HFFc6 (cell line): ENCODE measurements at regions not wholly inside any gene's neighbourhood (a gene's known extent, or its start where the extent isn't known, plus 50 kb on each side); places are given as distances from the start of the nearest gene placed in this dataset.
"Not testable (repeated sequence)": the region's sequence is repeated elsewhere in the genome, so short reads cannot be mapped to it uniquely, and the experiment has no call there.

Experiments
- DNase-seq: peaks from one replicate; pipeline ENCODE4 v3.0.0-alpha.2; 2018
- H3K27ac Mint-ChIP-seq: 2 replicates; pipeline ENCODE4 v1.8.0; 2020; ENCODE audit warnings: mild to moderate bottlenecking, mixed read lengths
- H3K27me3 Mint-ChIP-seq: 2 replicates; pipeline ENCODE4 v1.8.0; 2021; ENCODE audit warnings: mild to moderate bottlenecking, moderate library complexity, mixed read lengths; ENCODE audit not compliant: insufficient read depth
- H3K36me3 Mint-ChIP-seq: 2 replicates; pipeline ENCODE4 v1.8.0; 2021; ENCODE audit warnings: low read depth, mixed read lengths
- H3K4me1 Mint-ChIP-seq: 2 replicates; pipeline ENCODE4 v1.8.0; 2020; ENCODE audit warnings: low read depth, mixed read lengths
- H3K4me3 Mint-ChIP-seq: 2 replicates; pipeline ENCODE4 v1.8.0; 2020; ENCODE audit warnings: mild to moderate bottlenecking, moderate library complexity, mixed read lengths
- H3K9me3 Mint-ChIP-seq: 2 replicates; pipeline ENCODE4 v1.8.0; 2020; ENCODE audit warnings: mild to moderate bottlenecking, mixed read lengths
- TF ChIP-seq, protein P1 (sequence below): fragments of 200-600 bp; sonication (generic); IDR thresholded peaks from 2 replicates; pipeline ENCODE4 v1.5.0; 2021; ENCODE audit warnings: antibody characterized with exemption, mild to moderate bottlenecking

DNA sequence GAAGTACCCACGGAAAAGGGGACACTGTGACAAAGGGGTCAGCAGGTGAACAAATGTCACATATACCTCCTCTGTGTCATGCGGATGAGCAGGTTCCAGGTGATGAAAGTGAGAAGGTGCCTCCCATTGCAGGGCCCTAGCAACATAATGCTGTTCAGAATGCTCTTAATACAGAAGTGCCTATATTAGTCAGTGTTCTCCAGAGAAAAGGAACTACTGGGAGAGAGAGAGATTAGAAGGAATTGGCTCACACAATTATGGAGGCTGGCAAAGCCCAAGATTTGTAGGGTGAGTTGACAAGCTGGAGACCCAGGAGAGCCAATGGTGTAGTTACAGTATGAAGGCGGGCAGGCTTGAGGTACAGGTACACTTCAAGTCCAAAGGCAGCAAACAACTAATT is 98.1 kb upstream of the CDC42EP3 start:
- Mint-ChIP-seq H3K9me3 (no peaks in the 10 kb centered on the region), H3K36me3 (peaks cover 5% of the 10 kb centered on the region; the same call in 1 of the 2 replicates), H3K27me3 (no peaks in the 10 kb centered on the region), H3K4me1 (peaks cover 97% of the 10 kb centered on the region), H3K4me3 (no peak overlapping the region), H3K27ac (peak overlapping the region; percentile 79)
- TF ChIP-seq, protein P1, sequence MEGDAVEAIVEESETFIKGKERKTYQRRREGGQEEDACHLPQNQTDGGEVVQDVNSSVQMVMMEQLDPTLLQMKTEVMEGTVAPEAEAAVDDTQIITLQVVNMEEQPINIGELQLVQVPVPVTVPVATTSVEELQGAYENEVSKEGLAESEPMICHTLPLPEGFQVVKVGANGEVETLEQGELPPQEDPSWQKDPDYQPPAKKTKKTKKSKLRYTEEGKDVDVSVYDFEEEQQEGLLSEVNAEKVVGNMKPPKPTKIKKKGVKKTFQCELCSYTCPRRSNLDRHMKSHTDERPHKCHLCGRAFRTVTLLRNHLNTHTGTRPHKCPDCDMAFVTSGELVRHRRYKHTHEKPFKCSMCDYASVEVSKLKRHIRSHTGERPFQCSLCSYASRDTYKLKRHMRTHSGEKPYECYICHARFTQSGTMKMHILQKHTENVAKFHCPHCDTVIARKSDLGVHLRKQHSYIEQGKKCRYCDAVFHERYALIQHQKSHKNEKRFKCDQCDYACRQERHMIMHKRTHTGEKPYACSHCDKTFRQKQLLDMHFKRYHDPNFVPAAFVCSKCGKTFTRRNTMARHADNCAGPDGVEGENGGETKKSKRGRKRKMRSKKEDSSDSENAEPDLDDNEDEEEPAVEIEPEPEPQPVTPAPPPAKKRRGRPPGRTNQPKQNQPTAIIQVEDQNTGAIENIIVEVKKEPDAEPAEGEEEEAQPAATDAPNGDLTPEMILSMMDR = no peak
- DNase-seq = no peak

DNA sequence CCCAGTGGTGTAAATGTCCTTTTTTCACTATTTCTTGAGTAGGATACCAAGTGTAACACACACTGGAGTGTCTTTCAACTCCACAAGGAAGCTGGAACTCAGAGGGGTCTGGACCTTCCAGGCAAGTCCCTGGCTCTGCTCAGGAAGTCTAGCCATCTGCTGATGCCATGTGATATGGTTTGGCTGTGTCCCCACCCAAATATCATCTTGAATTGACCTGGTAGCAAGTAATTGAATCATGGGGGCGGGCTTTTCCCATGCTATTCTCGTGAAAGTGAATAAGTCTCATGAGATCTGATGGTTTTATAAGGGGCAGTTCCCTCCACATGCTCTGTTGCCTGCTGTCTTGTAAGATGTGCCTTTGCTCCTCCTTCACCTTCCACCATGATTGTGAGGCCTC is 99.4 kb upstream of the CDC42EP3 start:
- Mint-ChIP-seq H3K4me3 (no peak overlapping the region; the same call in 1 of the 2 replicates), H3K36me3 (peaks cover 5% of the 10 kb centered on the region; the same call in 1 of the 2 replicates), H3K27me3 (no peaks in the 10 kb centered on the region), H3K4me1 (peaks cover 97% of the 10 kb centered on the region), H3K27ac (peak overlapping the region; percentile 74; the same call in 1 of the 2 replicates), H3K9me3 (no peaks in the 10 kb centered on the region)
- TF ChIP-seq, protein P1 = no peak
- no peak for DNase-seq

DNA sequence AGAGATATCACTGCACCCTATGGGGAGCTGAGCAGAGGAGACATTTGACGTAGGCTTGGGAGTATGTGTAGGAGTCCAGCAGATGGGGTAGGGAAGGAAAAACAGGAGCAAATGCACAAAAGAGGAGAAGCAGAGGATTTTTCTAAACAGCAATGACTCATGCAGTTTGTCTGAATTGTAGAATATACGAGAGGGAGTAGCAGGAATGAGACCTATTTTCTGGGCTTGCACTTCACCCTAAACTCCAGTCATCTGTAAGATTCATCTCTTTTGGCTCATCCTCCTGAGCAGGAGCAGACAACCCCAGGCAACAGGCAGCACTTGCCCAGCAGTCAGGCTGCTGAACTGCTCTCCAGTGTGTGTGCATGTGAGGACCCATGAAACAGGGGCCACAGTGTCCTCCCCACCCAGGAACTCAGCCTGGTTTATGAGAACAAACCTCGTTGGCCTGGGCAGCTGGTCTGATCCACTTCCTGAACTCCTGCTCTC is 100.2 kb upstream of the CDC42EP3 start:
- Mint-ChIP-seq H3K4me3 (peak overlapping the region; percentile 4), H3K4me1 (peaks cover 97% of the 10 kb centered on the region), H3K36me3 (peaks cover 5% of the 10 kb centered on the region; the same call in 1 of the 2 replicates), H3K27me3 (no peaks in the 10 kb centered on the region), H3K27ac (peak overlapping the region; percentile 74), H3K9me3 (no peaks in the 10 kb centered on the region)
- TF ChIP-seq, protein P1 = no peak
- DNase-seq = peak; percentile 79

DNA sequence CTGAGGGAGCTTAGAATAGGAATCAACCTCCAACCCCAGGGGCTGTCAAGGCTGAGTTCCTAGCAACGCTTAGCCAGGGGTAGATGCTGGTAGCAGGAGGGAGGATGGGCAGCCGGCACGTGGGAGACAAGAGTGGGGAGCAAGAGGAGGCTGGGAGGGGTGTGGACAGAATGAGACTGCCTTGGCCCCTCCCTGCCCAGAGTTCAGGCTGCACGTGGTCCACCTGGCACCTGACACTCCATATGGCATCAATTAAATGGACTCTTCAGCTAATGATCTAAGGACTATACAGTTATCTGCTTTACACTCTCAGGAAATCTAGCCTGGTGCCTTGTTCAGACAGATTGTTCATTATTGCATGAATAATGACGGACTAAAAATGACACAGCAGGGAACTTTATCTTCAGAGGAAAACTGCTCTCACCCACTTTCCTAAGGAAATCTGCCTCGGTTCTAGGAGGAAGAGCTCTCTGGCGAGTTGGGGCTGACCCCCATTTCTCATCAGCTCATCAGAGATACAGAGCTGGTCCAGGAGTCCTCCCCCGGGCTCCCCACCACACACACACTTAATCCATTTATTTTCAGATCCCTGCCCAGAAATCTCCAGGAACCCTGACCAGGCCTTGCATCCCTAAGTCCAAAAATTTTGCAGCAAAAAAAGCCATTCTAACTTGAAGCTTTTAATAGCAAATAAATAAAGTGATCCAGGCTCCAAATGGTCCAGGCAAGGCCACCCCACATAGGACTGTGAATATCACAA is 102.1 kb upstream of the CDC42EP3 start:
- Mint-ChIP-seq H3K27me3 (no peaks in the 10 kb centered on the region), H3K27ac (peak overlapping the region; percentile 51; the same call in 1 of the 2 replicates)

DNA sequence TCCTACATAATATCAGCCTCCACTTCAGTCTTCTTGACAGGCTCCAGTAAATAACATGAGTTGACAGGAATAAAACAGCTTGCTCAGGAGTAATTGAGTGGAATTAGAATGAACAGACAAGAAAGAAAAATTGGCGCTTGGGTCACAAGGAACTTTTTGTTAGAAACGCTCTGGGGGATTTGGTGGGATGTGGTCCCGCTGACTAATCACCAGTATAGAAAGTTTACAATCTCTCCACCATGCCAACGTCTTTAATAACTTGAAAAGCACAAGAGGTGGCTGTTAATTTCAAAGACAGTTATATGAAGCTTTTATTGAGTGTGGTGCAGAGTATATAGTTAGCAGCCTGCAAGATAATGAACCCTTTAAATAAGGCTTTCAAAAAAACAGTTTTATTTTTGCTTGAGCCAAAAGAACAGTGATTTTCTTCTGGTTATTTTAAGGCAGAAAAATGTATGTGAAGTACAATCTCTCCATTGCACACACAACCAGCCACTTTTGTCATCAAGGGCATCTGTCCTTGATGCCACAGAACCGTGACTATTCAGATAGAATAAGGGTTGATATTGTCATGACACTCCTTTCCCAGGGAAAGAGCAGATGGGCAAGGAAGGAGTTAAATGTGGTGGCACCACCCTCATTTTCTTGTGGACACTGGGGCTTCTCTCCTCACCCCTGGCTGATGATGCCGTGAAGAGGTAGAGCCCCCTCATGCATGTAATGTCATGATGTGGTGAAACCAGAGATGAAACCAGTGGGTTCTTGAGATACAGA is 102.9 kb upstream of the CDC42EP3 start:
- Mint-ChIP-seq H3K4me1 (peaks cover 97% of the 10 kb centered on the region), H3K27ac (peak overlapping the region; percentile 96; the same call in 1 of the 2 replicates)
- not testable (repeated sequence) for H3K27me3 Mint-ChIP-seq, H3K4me3 Mint-ChIP-seq, H3K36me3 Mint-ChIP-seq, DNase-seq, H3K9me3 Mint-ChIP-seq

More for the DNA sequence above, 102.1 kb upstream of the CDC42EP3 start:
- peaks cover 5% of the 10 kb centered on the region; the same call in 1 of the 2 replicates for H3K36me3 Mint-ChIP-seq
- peaks cover 97% of the 10 kb centered on the region for H3K4me1 Mint-ChIP-seq
- TF ChIP-seq, protein P1 = no peak
- DNase-seq = no peak
- H3K4me3 Mint-ChIP-seq = no peak overlapping the region
- H3K9me3 Mint-ChIP-seq = no peaks in the 10 kb centered on the region
